ENCODE measurements at regions not wholly inside any gene's neighbourhood (a gene's known extent, or its start where the extent isn't known, plus 50 kb on each side); places are given as distances from the start of the nearest gene placed in this dataset.

DNA sequence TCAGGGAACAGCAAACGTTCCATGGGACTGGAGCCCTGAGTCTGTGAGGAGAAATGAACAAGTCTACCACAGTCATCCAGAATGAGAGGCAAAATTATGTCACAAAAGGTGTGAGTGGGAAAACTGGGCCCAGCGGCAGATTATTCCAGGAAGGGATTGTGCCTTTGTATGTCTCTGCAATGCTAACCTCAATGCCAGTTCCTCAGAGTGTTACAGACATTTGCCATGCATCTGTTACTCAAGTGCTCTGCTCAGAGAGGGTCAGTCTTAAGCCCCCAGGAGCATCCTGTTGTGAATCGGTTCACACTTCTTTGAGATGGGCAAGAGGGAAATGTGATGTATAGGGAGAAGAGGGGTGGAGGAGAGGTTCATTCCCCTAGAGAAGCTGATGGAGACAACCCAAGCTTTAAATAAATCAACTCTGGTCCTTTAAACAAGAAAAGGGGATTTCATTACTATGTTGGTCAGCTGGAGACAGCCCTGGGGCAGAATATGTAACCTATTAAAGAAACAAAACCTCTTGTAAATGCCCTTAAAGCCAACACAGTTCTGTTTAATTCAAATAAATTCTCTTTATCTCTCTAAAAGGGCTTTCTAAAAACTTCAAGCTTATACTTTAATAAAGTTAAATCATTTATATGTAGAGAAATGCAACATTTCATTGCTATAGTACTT lies 85.9 kb upstream of the GRB10 start (continued):
- TF ChIP-seq, protein P1, sequence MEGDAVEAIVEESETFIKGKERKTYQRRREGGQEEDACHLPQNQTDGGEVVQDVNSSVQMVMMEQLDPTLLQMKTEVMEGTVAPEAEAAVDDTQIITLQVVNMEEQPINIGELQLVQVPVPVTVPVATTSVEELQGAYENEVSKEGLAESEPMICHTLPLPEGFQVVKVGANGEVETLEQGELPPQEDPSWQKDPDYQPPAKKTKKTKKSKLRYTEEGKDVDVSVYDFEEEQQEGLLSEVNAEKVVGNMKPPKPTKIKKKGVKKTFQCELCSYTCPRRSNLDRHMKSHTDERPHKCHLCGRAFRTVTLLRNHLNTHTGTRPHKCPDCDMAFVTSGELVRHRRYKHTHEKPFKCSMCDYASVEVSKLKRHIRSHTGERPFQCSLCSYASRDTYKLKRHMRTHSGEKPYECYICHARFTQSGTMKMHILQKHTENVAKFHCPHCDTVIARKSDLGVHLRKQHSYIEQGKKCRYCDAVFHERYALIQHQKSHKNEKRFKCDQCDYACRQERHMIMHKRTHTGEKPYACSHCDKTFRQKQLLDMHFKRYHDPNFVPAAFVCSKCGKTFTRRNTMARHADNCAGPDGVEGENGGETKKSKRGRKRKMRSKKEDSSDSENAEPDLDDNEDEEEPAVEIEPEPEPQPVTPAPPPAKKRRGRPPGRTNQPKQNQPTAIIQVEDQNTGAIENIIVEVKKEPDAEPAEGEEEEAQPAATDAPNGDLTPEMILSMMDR (IDR thresholded peaks at IDR 0.05) = no peak

DNA sequence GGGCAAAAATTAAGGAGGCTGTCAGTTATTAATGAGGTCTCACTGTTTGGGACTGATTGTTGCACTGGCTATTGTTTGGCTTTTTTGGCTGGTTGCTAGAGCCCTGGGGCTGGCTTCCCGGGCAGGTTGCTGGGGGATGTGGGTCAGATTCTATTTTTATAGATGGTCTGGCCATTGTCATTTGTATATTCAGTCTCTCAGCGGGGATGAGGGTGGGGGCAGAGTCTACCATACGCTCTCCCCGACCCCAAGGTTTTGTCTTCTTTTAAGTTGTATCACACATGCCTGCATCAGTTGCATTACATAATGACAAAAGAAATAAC lies 84.3 kb upstream of the GRB10 start:
- no peaks in the 10 kb centered on the region for H4K20me1 ChIP-seq (ENCODE audit: insufficient read depth)
- H3K9me2 ChIP-seq = no peaks in the 10 kb centered on the region
- no peaks in the 10 kb centered on the region for H3K36me3 ChIP-seq (replicated peaks in 1 of 2; ENCODE audit: control insufficient read depth in 1 of 2, insufficient read depth in 2 of 2, low read length in 1 of 2)
- no peak for DNase-seq
- H2AFZ ChIP-seq (ENCODE audit: low read depth) = no peak overlapping the region
- TF ChIP-seq POLR2AphosphoS5 (IDR thresholded peaks at IDR 0.05; ENCODE audit: low read depth, low read length) (no peak), RXRA (IDR thresholded peaks at IDR 0.05; ENCODE audit: borderline replicate concordance, low read depth) (no peak), SIN3A (IDR thresholded peaks at IDR 0.05; ENCODE audit: borderline replicate concordance, low read depth, low read length) (no peak), EP300 (IDR thresholded peaks at IDR 0.05; ENCODE audit: borderline replicate concordance in 1 of 2, low read depth in 1 of 2, low read length in 1 of 2) (no peak), TCF12 (IDR thresholded peaks at IDR 0.05) (no peak), RAD21 (IDR thresholded peaks at IDR 0.05; ENCODE audit: low read length) (no peak), GABPA (IDR thresholded peaks at IDR 0.05; ENCODE audit: low read depth) (no peak), MEF2A (IDR thresholded peaks at IDR 0.05; ENCODE audit: borderline replicate concordance, low read depth) (no peak), SMC3 (IDR thresholded peaks at IDR 0.05; ENCODE audit: low read depth, low read length) (no peak), FOSL2 (IDR thresholded peaks at IDR 0.05; ENCODE audit: borderline replicate concordance, low read depth) (no peak), NFIC (IDR thresholded peaks at IDR 0.05; ENCODE audit: borderline replicate concordance) (no peak), RFX5 (IDR thresholded peaks at IDR 0.05; ENCODE audit: low read length) (no peak), TEAD4 (IDR thresholded peaks at IDR 0.05; ENCODE audit: borderline replicate concordance, insufficient read depth) (no peak), YY1 (IDR thresholded peaks at IDR 0.05; ENCODE audit: low read depth) (no peak)
- TF ChIP-seq, protein P2, sequence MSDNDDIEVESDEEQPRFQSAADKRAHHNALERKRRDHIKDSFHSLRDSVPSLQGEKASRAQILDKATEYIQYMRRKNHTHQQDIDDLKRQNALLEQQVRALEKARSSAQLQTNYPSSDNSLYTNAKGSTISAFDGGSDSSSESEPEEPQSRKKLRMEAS (IDR thresholded peaks at IDR 0.05; ENCODE audit: low read depth) = no peak
- H3K4me1 ChIP-seq (ENCODE audit: control insufficient read depth in 1 of 2, insufficient read depth in 2 of 2, low read depth in 1 of 2, low read length in 1 of 2) = peaks cover 0 to 10% of the 10 kb centered on the region in 2 experiments; a peak in 2 of 4 replicates
- no peaks in the 10 kb centered on the region for H3K9me3 ChIP-seq
- no peak overlapping the region for H3K4me2 ChIP-seq
- no peaks in the 10 kb centered on the region for H3K27me3 ChIP-seq (ENCODE audit: insufficient read depth)
- CTCF ChIA-PET = no interaction called here
- peaks cover 6% of the 10 kb centered on the region for H3F3A ChIP-seq (replicated peaks; ENCODE audit: insufficient read depth)
- no peak overlapping the region for H3K27ac ChIP-seq (ENCODE audit: low read depth in 2 of 2, low read length in 1 of 2)
- no peak overlapping the region for H3K9ac ChIP-seq
- no peak overlapping the region for H3K4me3 ChIP-seq (ENCODE audit: low read depth in 2 of 2, low read length in 1 of 2)
- 29% methylated on average over 4 of the region's 4 CpGs for WGBS (ENCODE audit: low lambda C conversion rate)
- H3K79me2 ChIP-seq (ENCODE audit: insufficient read depth) = no peaks in the 10 kb centered on the region
- POLR2A ChIA-PET = no interaction called here

Data from SK-N-SH (cell line).